Head of caudate nucleus (tissue), 42 donors: ENCODE measurements at regions not wholly inside any gene's neighbourhood (a gene's known extent, or its start where the extent isn't known, plus 50 kb on each side); places are given as distances from the start of the nearest gene placed in this dataset.
A peak's percentile ranks its signal among the peaks of the same experiment; 100 is the strongest.

Experiments used
- DNase-seq, 42 donors: peaks; one replicate each; pipeline versions ENCODE4 v3.0.0 to v3.0.0-alpha.2; 2020 to 2021; ENCODE audit warnings: mixed read lengths in 7 of 42
- intact Hi-C: fragments of 100-400 bp; cut with DNase I; formaldehyde crosslinking; loops from one replicate; pipeline ENCODE4 v1.15.0; 2022

- intact Hi-C loops, result no loop called here
- DNase-seq, result no peak
These were observed 230.7 kb downstream of the SNAPC1 start for GRCh38 chr14:61992926-61993325.

- intact Hi-C loops, result no loop called here
- DNase-seq, result no peak
These were observed 232.4 kb downstream of the SNAPC1 start for GRCh38 chr14:61994589-61994988.

- DNase-seq, result no peak
- intact Hi-C loops, result no loop called here
These were observed 234.5 kb downstream of the SNAPC1 start for GRCh38 chr14:61996753-61997152.

GRCh38 chr14:61997161-61997560, 234.9 kb downstream of the SNAPC1 start:
- no peak for DNase-seq
- intact Hi-C loops, result no loop called here

- no peak for DNase-seq
- intact Hi-C loops, result no loop called here
These were observed 239.7 kb downstream of the SNAPC1 start for GRCh38 chr14:62001963-62002362.

GRCh38 chr14:62002642-62003041, 240.4 kb downstream of the SNAPC1 start:
- intact Hi-C loops, result no loop called here

GRCh38 chr14:62003701-62004100, 241.5 kb downstream of the SNAPC1 start:
- no peak for DNase-seq
- intact Hi-C loops, result no loop called here

More at GRCh38 chr14:62002642-62003041, 240.4 kb downstream of the SNAPC1 start:
- no peak for DNase-seq

- intact Hi-C loops, result no loop called here
- DNase-seq, result no peak
These were observed 244.0 kb downstream of the SNAPC1 start for GRCh38 chr14:62006116-62006731.

GRCh38 chr14:62015243-62015642, 253.0 kb downstream of the SNAPC1 start:
- intact Hi-C loops, result no loop called here
- DNase-seq, result no peak

- DNase-seq, result no peak
- intact Hi-C loops, result no loop called here
These were observed 253.7 kb downstream of the SNAPC1 start for GRCh38 chr14:62015945-62016344.

- intact Hi-C loops, result no loop called here
- DNase-seq, result no peak
These were observed 255.5 kb downstream of the SNAPC1 start for GRCh38 chr14:62017651-62018230.

- no peak for DNase-seq
- intact Hi-C loops, result no loop called here
These were observed 256.4 kb downstream of the SNAPC1 start for GRCh38 chr14:62018606-62019005.

GRCh38 chr14:62027958-62028357, 265.7 kb downstream of the SNAPC1 start:
- intact Hi-C loops, result no loop called here
- no peak for DNase-seq

GRCh38 chr14:62029569-62029924, 267.3 kb downstream of the SNAPC1 start:
- intact Hi-C loops, result no loop called here

GRCh38 chr14:62030387-62030786, 268.2 kb downstream of the SNAPC1 start:
- DNase-seq, result no peak
- intact Hi-C loops, result no loop called here

More at GRCh38 chr14:62029569-62029924, 267.3 kb downstream of the SNAPC1 start:
- no peak for DNase-seq

GRCh38 chr14:62031504-62031903, 269.3 kb downstream of the SNAPC1 start:
- intact Hi-C loops, result no loop called here

GRCh38 chr14:62053188-62053587, 291.0 kb downstream of the SNAPC1 start:
- intact Hi-C loops, result no loop called here
- no peak for DNase-seq

More at GRCh38 chr14:62031504-62031903, 269.3 kb downstream of the SNAPC1 start:
- no peak for DNase-seq

- intact Hi-C loops, result no loop called here
- no peak for DNase-seq
These were observed 294.6 kb downstream of the SNAPC1 start for GRCh38 chr14:62056789-62057188.

- DNase-seq, result peak in 21 of 42 donors; percentile 5 to 72 (median 30)
- intact Hi-C loops, result no loop called here
These were observed 300.4 kb downstream of the SNAPC1 start for GRCh38 chr14:62062645-62063044.

GRCh38 chr14:62064751-62065323, 302.6 kb downstream of the SNAPC1 start:
- no peak for DNase-seq
- intact Hi-C loops, result no loop called here

- intact Hi-C loops, result no loop called here
These were observed 304.1 kb downstream of the SNAPC1 start for GRCh38 chr14:62066304-62066703.

More at GRCh38 chr14:62066304-62066703, 304.1 kb downstream of the SNAPC1 start:
- no peak for DNase-seq
